GM12892 (cell line): ENCODE measurements at regions not wholly inside any gene's neighbourhood (a gene's known extent, or its start where the extent isn't known, plus 50 kb on each side); places are given as distances from the start of the nearest gene placed in this dataset.

Source experiments
- POLR2A ChIP-seq: IDR thresholded peaks from 2 replicates; pipeline ENCODE4 v1.6.1; 2011; ENCODE audit warnings: low read depth, low read length, control low read depth
- POLR2AphosphoS5 ChIP-seq: IDR thresholded peaks from 2 replicates; pipeline ENCODE4 v1.6.1; 2011; ENCODE audit warnings: low read depth, low read length, control low read depth
- TAF1 ChIP-seq: IDR thresholded peaks from 2 replicates; pipeline ENCODE4 v1.6.1; 2011; ENCODE audit warnings: low read depth, mild to moderate bottlenecking, control low read depth, low read length, borderline replicate concordance

DNA sequence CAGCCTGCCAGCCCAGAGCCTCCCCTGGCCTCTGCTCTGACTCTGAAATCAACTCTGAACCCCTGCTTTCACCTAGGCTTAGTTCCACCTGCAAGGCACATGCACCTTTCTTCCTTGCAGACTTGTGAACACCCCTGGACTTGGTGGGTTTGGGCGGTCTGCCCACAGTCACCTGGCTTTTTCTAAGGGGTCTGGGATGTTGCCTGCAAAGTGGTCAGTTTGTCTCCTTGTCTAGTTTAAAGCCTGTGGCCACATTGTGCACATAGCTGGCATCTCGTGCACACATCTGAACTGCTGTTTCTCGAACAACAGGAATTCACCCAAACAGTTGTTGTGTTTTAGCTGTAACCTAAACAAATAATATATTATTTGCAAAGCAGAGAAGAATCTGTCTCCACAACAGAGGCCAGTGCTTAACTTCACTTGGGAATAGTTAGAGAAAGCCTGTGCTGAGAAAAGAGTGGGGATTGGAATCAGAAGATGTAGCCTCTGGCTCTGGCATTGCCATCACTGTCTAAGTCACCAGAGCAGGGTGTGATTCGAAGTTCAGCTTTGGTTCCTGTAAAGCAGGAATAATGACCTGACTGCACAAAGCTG, 108.5 kb downstream of the TMEM18 start:
- no peak for TF ChIP-seq POLR2A
- TF ChIP-seq TAF1: no peak
- TF ChIP-seq POLR2AphosphoS5: no peak
